Spleen (tissue), 11 donors: ENCODE measurements at regions not wholly inside any gene's neighbourhood (a gene's known extent, or its start where the extent isn't known, plus 50 kb on each side); places are given as distances from the start of the nearest gene placed in this dataset.

Experiments
- DNase-seq: peaks from one replicate; pipeline ENCODE4 v3.0.0-alpha.2; 2020
- H3K27ac ChIP-seq, 8 donors: fragments of 200-600 bp; sonication (generic) in 7 of 8; 1 replicate in 4 of 8; 2 replicates in 4 of 8; pipeline versions ENCODE4 v1.5.0 to v1.8.0; 2016 to 2021; ENCODE audit warnings: inconsistent platforms in 4 of 8, mild to moderate bottlenecking in 4 of 8, moderate library complexity in 1 of 8
- H3K27me3 ChIP-seq, 7 donors: fragments of 200-600 bp; sonication (generic) in 6 of 7; replicated peaks in 1 of 7; 1 replicate in 4 of 7; 2 replicates in 3 of 7; pipeline versions ENCODE4 v1.5.0 to v1.8.0; 2016 to 2021; ENCODE audit warnings: inconsistent platforms in 3 of 7, mild to moderate bottlenecking in 1 of 7
- H3K36me3 ChIP-seq, 6 donors: fragments of 200-600 bp; sonication (generic) in 5 of 6; 1 replicate in 4 of 6; 2 replicates in 2 of 6; pipeline versions ENCODE4 v1.5.0 to v1.8.0; 2016 to 2021; ENCODE audit warnings: inconsistent platforms in 2 of 6
- H3K4me1 ChIP-seq, 6 donors: fragments of 200-600 bp; sonication (generic) in 5 of 6; 1 replicate in 3 of 6; 2 replicates in 3 of 6; pipeline versions ENCODE4 v1.5.0 to v1.8.0; 2016 to 2021; ENCODE audit warnings: inconsistent platforms in 3 of 6
- H3K4me3 ChIP-seq, 8 donors: fragments of 200-600 bp; sonication (generic) in 7 of 8; 1 replicate in 4 of 8; 2 replicates in 4 of 8; pipeline versions ENCODE4 v1.5.0 to v1.8.0; 2016 to 2021; ENCODE audit warnings: inconsistent platforms in 4 of 8, mild to moderate bottlenecking in 4 of 8, moderate library complexity in 2 of 8
- H3K9me3 ChIP-seq, 8 donors: fragments of 200-600 bp; sonication (generic) in 7 of 8; 1 replicate in 4 of 8; 2 replicates in 4 of 8; pipeline versions ENCODE4 v1.5.0 to v1.8.0; 2016 to 2021; ENCODE audit warnings: inconsistent platforms in 4 of 8
- CTCF ChIP-seq, 11 experiments: fragments of 200-600 bp in 7 of 11; fragments of 450-650 bp in 4 of 11; sonication (generic) in 4 of 11; IDR thresholded peaks in 8 of 11; conservative IDR thresholded peaks in 3 of 11; 1 replicate in 7 of 11; 2 replicates in 4 of 11; pipeline versions ENCODE4 v1.4.0 to v1.8.0; 2016 to 2021; ENCODE audit warnings: antibody characterized with exemption in 11 of 11, inconsistent platforms in 4 of 11, mild to moderate bottlenecking in 1 of 11
- POLR2A ChIP-seq, 3 donors: fragments of 450-650 bp; IDR thresholded peaks; one replicate each; pipeline ENCODE4 v1.5.1; 2017; ENCODE audit warnings: antibody characterized with exemption in 3 of 3, mild to moderate bottlenecking in 1 of 3
- POLR2AphosphoS5 ChIP-seq, 3 donors: sonication (generic); formaldehyde crosslinking; IDR thresholded peaks; one replicate each; pipeline ENCODE4 v1.5.1; 2017; ENCODE audit warnings: antibody characterized with exemption in 3 of 3
- WGBS, 5 donors: extraction: QIAGEN DNeasy Blood & Tissue Kit in 3 of 5; methylation state at CpG; one replicate each; pipeline versions ENCODE4 v1.1.5 to v1.1.7; 2013 to 2018; 5-methylcytosine and 5-hydroxymethylcytosine counted together
- intact Hi-C: fragments of 100-400 bp; cut with DNase I; formaldehyde crosslinking; loops from one replicate; pipeline ENCODE4 v1.15.0; 2023; ENCODE audit warnings: low total_unique reads
- donor health status: healthy with polysubstance abuse.
- donor health status: DM: no; HTN: no; CAD: no; lungs with moderate emphysema.
- donor health status: DM: no; HTN: no; CAD: no.
- donor health status: Bipolar disorder and iron deficiency.
- donor health status: healthy.
- donor health status: DM: no; HTN: no; CAD: no.
- donor health status: DM: yes; HTN: yes; CAD: no.

- WGBS, 5 donors = 81 to 92% (median 85%) methylated on average over 2 of the region's 2 CpGs
- TF ChIP-seq POLR2A (IDR thresholded peaks at IDR 0.05) (no peak), CTCF (IDR thresholded peaks at IDR 0.05 in 8 of 11, conservative IDR thresholded peaks at IDR 0.05 in 3 of 11) (no peak), POLR2AphosphoS5 (IDR thresholded peaks at IDR 0.05) (no peak)
These were observed 115.4 kb downstream of the VPREB1 start for GRCh38 chr22:22360014-22360413.

GRCh38 chr22:22362311-22362710 is 117.7 kb downstream of the VPREB1 start:
- no peak for DNase-seq
- H3K9me3 ChIP-seq = no peaks in the 10 kb centered on the region
- no peak overlapping the region for H3K27ac ChIP-seq
- H3K4me1 ChIP-seq = peaks cover 0 to 24% (median 3%) of the 10 kb centered on the region in 6 donors
- H3K36me3 ChIP-seq = no peaks in the 10 kb centered on the region
- no peak overlapping the region for H3K4me3 ChIP-seq
- intact Hi-C loops = no loop called here
- TF ChIP-seq POLR2A (IDR thresholded peaks at IDR 0.05) (no peak), POLR2AphosphoS5 (IDR thresholded peaks at IDR 0.05) (no peak), CTCF (IDR thresholded peaks at IDR 0.05 in 8 of 11, conservative IDR thresholded peaks at IDR 0.05 in 3 of 11) (no peak)
- peaks cover 0 to 4% (median 0%) of the 10 kb centered on the region in 7 donors for H3K27me3 ChIP-seq

More at GRCh38 chr22:22360014-22360413, 115.4 kb downstream of the VPREB1 start:
- no peaks in the 10 kb centered on the region for H3K36me3 ChIP-seq
- intact Hi-C loops = no loop called here
- peaks cover 0 to 10% (median 0%) of the 10 kb centered on the region in 7 donors for H3K27me3 ChIP-seq
- H3K27ac ChIP-seq = no peak overlapping the region
- no peak overlapping the region for H3K4me3 ChIP-seq
- no peak for DNase-seq
- peaks cover 0 to 21% (median 0%) of the 10 kb centered on the region in 6 donors for H3K4me1 ChIP-seq
- no peaks in the 10 kb centered on the region for H3K9me3 ChIP-seq

- no peaks in the 10 kb centered on the region for H3K27me3 ChIP-seq
- intact Hi-C loops = no loop called here
- H3K36me3 ChIP-seq = no peaks in the 10 kb centered on the region
- TF ChIP-seq CTCF (IDR thresholded peaks at IDR 0.05 in 8 of 11, conservative IDR thresholded peaks at IDR 0.05 in 3 of 11) (no peak), POLR2AphosphoS5 (IDR thresholded peaks at IDR 0.05) (no peak), POLR2A (IDR thresholded peaks at IDR 0.05) (no peak)
- WGBS, 5 donors = 24 to 35% (median 30%) methylated on average over 6 of the region's 6 CpGs
- no peaks in the 10 kb centered on the region for H3K9me3 ChIP-seq
- H3K27ac ChIP-seq = peak overlapping the region in 1 of 8 donors; percentile 13
- no peak for DNase-seq
- H3K4me1 ChIP-seq = peaks cover 0 to 18% (median 3%) of the 10 kb centered on the region in 6 donors
- H3K4me3 ChIP-seq = no peak overlapping the region
These were observed 118.3 kb downstream of the VPREB1 start for GRCh38 chr22:22362936-22363335.

- intact Hi-C loops = no loop called here
- no peak for TF ChIP-seq POLR2A (IDR thresholded peaks at IDR 0.05)
- no peak for TF ChIP-seq CTCF (IDR thresholded peaks at IDR 0.05 in 8 of 11, conservative IDR thresholded peaks at IDR 0.05 in 3 of 11)
- no peak for TF ChIP-seq POLR2AphosphoS5 (IDR thresholded peaks at IDR 0.05)
- Histone ChIP-seq H3K4me3 (no peak overlapping the region), H3K4me1 (peaks cover 0 to 19% (median 5%) of the 10 kb centered on the region in 6 donors), H3K27me3 (no peaks in the 10 kb centered on the region), H3K36me3 (no peaks in the 10 kb centered on the region), H3K9me3 (no peaks in the 10 kb centered on the region), H3K27ac (no peak overlapping the region)
- no peak for DNase-seq
These were observed 119.6 kb downstream of the VPREB1 start for GRCh38 chr22:22364207-22364606.
